ENCODE measurements at regions not wholly inside any gene's neighbourhood (a gene's known extent, or its start where the extent isn't known, plus 50 kb on each side); places are given as distances from the start of the nearest gene placed in this dataset.

GRCh38 chr3:17942856-17943255 is 200.4 kb upstream of the TBC1D5 start:
- no peaks in the 10 kb centered on the region for H3K27me3 Mint-ChIP-seq
- peaks cover 30% of the 10 kb centered on the region for H3K4me1 Mint-ChIP-seq (ENCODE audit: low read depth)
- H3K27ac Mint-ChIP-seq: no peak overlapping the region
- H3K9me3 Mint-ChIP-seq: no peaks in the 10 kb centered on the region
- intact Hi-C loops (cut with micrococcal nuclease): no loop called here
- H3K4me3 Mint-ChIP-seq: no peak overlapping the region
- no peaks in the 10 kb centered on the region for H3K36me3 Mint-ChIP-seq (ENCODE audit: low read depth)

DNA sequence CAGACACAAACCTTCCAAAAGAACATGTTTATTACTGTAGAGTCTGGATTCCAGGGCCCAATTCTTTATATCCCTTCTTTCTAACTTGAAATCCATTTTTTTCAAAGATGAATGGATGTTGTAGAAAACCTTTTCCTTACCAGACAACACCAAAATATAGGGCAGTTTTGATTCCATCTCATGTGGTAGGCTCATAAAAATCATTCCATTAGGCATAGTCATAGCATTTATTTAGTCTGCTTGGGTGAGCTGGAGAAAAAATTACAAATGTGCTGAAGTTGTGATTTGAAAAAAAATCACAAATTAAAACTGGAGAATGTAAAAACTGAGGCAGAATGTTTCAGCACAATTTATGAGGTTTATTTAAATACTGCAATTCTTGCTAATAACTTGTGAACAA is 199.3 kb upstream of the TBC1D5 start:
- Mint-ChIP-seq H3K9me3 (no peaks in the 10 kb centered on the region), H3K4me1 (ENCODE audit: low read depth) (peaks cover 38% of the 10 kb centered on the region), H3K36me3 (ENCODE audit: low read depth) (no peaks in the 10 kb centered on the region), H3K4me3 (no peak overlapping the region), H3K27ac (no peak overlapping the region), H3K27me3 (no peaks in the 10 kb centered on the region)
- intact Hi-C loops (cut with micrococcal nuclease): no loop called here

- H3K27me3 Mint-ChIP-seq: no peaks in the 10 kb centered on the region
- H3K9me3 Mint-ChIP-seq: no peaks in the 10 kb centered on the region
- no peaks in the 10 kb centered on the region for H3K36me3 Mint-ChIP-seq (ENCODE audit: low read depth)
- H3K4me1 Mint-ChIP-seq (ENCODE audit: low read depth): peaks cover 34% of the 10 kb centered on the region
- intact Hi-C loops (cut with micrococcal nuclease): no loop called here
- no peak overlapping the region for H3K27ac Mint-ChIP-seq
- H3K4me3 Mint-ChIP-seq: no peak overlapping the region
These were observed 198.7 kb upstream of the TBC1D5 start for GRCh38 chr3:17941152-17941551.

DNA sequence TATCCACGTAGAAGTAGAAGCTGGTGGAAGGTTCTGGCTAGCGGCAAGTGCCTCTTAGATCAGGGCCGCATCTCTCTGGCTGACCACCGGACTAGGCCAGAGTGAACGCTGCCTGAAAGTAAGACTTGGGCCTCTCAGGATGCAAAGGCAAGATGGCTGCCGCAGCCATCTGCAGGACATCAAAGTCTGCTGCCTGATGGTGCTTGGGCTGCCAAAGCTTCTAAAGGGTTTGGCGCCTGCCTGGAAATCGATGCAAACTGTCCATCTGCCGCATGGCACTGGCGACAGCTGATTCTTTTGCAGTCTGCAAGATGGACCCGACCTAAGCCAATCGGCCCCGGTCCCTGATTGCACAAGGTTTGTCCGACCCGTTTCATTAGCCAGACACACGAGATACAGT is 196.7 kb upstream of the TBC1D5 start:
- peaks cover 20% of the 10 kb centered on the region for H3K4me1 Mint-ChIP-seq (ENCODE audit: low read depth)
- no peak overlapping the region for H3K4me3 Mint-ChIP-seq
- intact Hi-C loops (cut with micrococcal nuclease): no loop called here
- H3K9me3 Mint-ChIP-seq: no peaks in the 10 kb centered on the region
- H3K27me3 Mint-ChIP-seq: no peaks in the 10 kb centered on the region
- H3K27ac Mint-ChIP-seq: no peak overlapping the region
- H3K36me3 Mint-ChIP-seq (ENCODE audit: low read depth): no peaks in the 10 kb centered on the region

DNA sequence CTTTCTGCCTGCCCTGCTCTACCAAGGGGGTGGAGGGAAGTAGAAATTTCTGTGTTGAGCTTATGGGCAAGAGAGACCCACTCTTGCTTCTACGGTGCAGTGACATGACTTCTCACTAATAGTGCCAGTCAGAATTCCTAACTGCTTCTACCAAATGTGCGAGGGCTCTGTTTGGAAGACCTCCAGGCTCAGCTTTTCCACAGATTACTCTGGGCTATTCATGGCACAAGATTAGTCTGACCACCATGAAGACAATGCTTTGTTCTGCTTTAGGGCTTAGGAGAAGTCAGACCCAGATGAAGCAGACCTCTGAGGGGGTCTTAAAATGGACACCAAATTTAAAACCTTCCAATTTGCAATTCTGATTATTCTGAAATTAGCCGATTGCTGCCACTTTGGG is 195.9 kb upstream of the TBC1D5 start:
- Mint-ChIP-seq H3K4me1 (ENCODE audit: low read depth) (peaks cover 20% of the 10 kb centered on the region), H3K36me3 (ENCODE audit: low read depth) (no peaks in the 10 kb centered on the region), H3K9me3 (no peaks in the 10 kb centered on the region), H3K4me3 (no peak overlapping the region), H3K27me3 (no peaks in the 10 kb centered on the region), H3K27ac (peak overlapping the region; percentile 56)
- intact Hi-C loops (cut with micrococcal nuclease): no loop called here

- Mint-ChIP-seq H3K27me3 (no peaks in the 10 kb centered on the region), H3K27ac (no peak overlapping the region), H3K36me3 (ENCODE audit: low read depth) (no peaks in the 10 kb centered on the region), H3K4me3 (no peak overlapping the region), H3K9me3 (no peaks in the 10 kb centered on the region), H3K4me1 (ENCODE audit: low read depth) (peaks cover 20% of the 10 kb centered on the region)
- intact Hi-C loops (cut with micrococcal nuclease): no loop called here
These were observed 194.5 kb upstream of the TBC1D5 start for GRCh38 chr3:17936736-17937480.

GRCh38 chr3:17935222-17935621 is 192.8 kb upstream of the TBC1D5 start:
- Mint-ChIP-seq H3K27ac (no peak overlapping the region), H3K9me3 (no peaks in the 10 kb centered on the region), H3K27me3 (no peaks in the 10 kb centered on the region), H3K4me1 (ENCODE audit: low read depth) (peaks cover 26% of the 10 kb centered on the region), H3K4me3 (no peak overlapping the region), H3K36me3 (ENCODE audit: low read depth) (no peaks in the 10 kb centered on the region)
- intact Hi-C loops (cut with micrococcal nuclease): no loop called here

DNA sequence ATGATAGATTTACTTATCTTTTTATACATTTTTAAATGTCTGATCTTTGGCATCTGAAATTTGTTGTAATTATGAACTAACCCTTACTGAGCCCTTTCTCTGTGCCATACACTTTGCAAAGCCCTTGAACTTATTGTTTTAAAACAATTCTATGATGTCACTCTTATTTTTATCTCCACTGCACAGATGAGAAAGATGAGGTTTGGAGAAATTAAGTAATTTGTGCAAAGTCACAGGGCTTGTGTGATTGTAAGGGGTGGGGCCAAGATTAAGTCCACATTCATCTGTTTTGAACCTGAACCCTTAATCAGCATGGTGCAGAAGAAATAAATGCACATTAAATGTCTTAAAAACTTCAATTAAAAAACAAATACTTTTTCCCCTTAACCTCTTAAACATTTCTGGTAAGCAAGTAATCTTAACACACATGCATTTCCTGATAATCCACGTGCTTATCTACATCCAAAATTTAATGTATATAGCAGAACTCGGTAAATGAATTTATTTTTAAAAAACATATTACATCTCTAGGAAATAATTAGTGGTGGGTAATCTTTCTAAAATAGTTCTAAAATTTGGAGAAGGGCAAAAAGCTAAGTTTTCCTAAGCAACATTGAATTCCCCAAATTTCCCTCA is 189.8 kb upstream of the TBC1D5 start:
- no peaks in the 10 kb centered on the region for H3K9me3 Mint-ChIP-seq
- H3K4me3 Mint-ChIP-seq: no peak overlapping the region
- no peaks in the 10 kb centered on the region for H3K36me3 Mint-ChIP-seq (ENCODE audit: low read depth)
- no peak overlapping the region for H3K27ac Mint-ChIP-seq
- intact Hi-C loops (cut with micrococcal nuclease): no loop called here
- H3K4me1 Mint-ChIP-seq (ENCODE audit: low read depth): peaks cover 22% of the 10 kb centered on the region
- no peaks in the 10 kb centered on the region for H3K27me3 Mint-ChIP-seq

- Mint-ChIP-seq H3K27me3 (no peaks in the 10 kb centered on the region), H3K4me3 (no peak overlapping the region), H3K4me1 (ENCODE audit: low read depth) (peaks cover 16% of the 10 kb centered on the region), H3K9me3 (no peaks in the 10 kb centered on the region), H3K36me3 (ENCODE audit: low read depth) (no peaks in the 10 kb centered on the region), H3K27ac (no peak overlapping the region)
- intact Hi-C loops (cut with micrococcal nuclease): no loop called here
These were observed 188.7 kb upstream of the TBC1D5 start for GRCh38 chr3:17931131-17931530.

DNA sequence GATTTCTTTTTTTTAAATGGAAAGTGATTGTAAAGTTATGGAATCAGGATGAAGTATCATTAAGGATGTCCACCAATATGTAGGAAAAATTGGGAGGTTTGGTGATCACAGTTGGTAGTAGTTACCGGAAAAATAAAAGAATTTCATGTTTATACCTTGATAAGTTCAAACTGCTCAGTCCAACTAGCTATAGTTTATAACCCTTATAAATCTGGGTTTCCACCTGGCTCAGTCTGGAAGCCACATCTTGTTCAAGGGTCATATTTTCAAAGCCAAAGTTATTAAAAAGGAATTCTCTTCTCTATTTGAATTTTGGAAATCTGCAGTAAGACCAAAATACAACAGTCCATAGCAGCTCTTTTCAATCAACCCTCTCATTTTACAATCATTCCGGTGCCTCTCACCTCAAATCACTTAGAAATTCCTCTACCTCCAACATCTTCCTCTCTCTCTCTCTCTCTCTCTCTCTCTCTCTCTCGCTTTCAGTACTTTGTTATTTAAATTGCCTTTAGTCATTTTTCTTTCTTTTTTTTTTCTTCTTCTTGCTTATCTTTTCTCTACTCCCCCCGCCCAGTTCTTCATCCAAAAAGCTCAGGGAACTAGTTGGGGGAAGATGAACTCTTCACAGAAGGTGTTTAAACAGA is 186.2 kb upstream of the TBC1D5 start:
- Mint-ChIP-seq H3K27ac (no peak overlapping the region), H3K36me3 (ENCODE audit: low read depth) (no peaks in the 10 kb centered on the region), H3K4me3 (no peak overlapping the region), H3K27me3 (no peaks in the 10 kb centered on the region), H3K4me1 (ENCODE audit: low read depth) (peaks cover 16% of the 10 kb centered on the region), H3K9me3 (no peaks in the 10 kb centered on the region)
- intact Hi-C loops (cut with micrococcal nuclease): no loop called here

- H3K27me3 Mint-ChIP-seq: no peaks in the 10 kb centered on the region
- H3K27ac Mint-ChIP-seq: no peak overlapping the region
- intact Hi-C loops (cut with micrococcal nuclease): no loop called here
- H3K36me3 Mint-ChIP-seq (ENCODE audit: low read depth): no peaks in the 10 kb centered on the region
- no peak overlapping the region for H3K4me3 Mint-ChIP-seq
- H3K9me3 Mint-ChIP-seq: no peaks in the 10 kb centered on the region
- peaks cover 16% of the 10 kb centered on the region for H3K4me1 Mint-ChIP-seq (ENCODE audit: low read depth)
These were observed 184.6 kb upstream of the TBC1D5 start for GRCh38 chr3:17927036-17927435.

- intact Hi-C loops (cut with micrococcal nuclease): no loop called here
These were observed 172.9 kb upstream of the TBC1D5 start for GRCh38 chr3:17915341-17915740.

DNA sequence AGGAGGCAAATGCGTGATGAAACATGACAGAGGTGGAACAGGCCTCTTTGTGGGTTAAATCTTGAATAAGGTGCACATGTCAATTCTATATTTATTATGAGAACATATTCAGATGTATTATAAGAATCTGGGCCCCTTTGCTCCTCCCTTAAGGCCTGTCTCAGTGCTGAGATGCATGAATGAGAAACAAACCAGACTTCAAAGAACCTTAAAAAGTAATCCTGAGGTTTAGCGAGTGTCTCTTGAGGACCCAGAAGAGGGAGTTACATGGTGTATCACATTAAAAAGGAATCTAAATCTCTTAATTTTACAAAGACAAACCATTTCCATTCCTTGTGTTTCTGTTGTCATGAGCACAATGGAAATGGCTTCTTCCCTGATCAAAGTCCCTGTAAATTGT is 170.9 kb upstream of the TBC1D5 start:
- H3K36me3 Mint-ChIP-seq (ENCODE audit: low read depth): no peaks in the 10 kb centered on the region
- intact Hi-C loops (cut with micrococcal nuclease): no loop called here
- H3K27me3 Mint-ChIP-seq: no peaks in the 10 kb centered on the region
- no peak overlapping the region for H3K27ac Mint-ChIP-seq
- no peaks in the 10 kb centered on the region for H3K9me3 Mint-ChIP-seq
- H3K4me3 Mint-ChIP-seq: no peak overlapping the region
- peaks cover 10% of the 10 kb centered on the region for H3K4me1 Mint-ChIP-seq (ENCODE audit: low read depth)

More at GRCh38 chr3:17915341-17915740, 172.9 kb upstream of the TBC1D5 start:
- Mint-ChIP-seq H3K27ac (no peak overlapping the region), H3K36me3 (ENCODE audit: low read depth) (no peaks in the 10 kb centered on the region), H3K4me1 (ENCODE audit: low read depth) (peaks cover 10% of the 10 kb centered on the region), H3K4me3 (no peak overlapping the region), H3K27me3 (no peaks in the 10 kb centered on the region), H3K9me3 (no peaks in the 10 kb centered on the region)

DNA sequence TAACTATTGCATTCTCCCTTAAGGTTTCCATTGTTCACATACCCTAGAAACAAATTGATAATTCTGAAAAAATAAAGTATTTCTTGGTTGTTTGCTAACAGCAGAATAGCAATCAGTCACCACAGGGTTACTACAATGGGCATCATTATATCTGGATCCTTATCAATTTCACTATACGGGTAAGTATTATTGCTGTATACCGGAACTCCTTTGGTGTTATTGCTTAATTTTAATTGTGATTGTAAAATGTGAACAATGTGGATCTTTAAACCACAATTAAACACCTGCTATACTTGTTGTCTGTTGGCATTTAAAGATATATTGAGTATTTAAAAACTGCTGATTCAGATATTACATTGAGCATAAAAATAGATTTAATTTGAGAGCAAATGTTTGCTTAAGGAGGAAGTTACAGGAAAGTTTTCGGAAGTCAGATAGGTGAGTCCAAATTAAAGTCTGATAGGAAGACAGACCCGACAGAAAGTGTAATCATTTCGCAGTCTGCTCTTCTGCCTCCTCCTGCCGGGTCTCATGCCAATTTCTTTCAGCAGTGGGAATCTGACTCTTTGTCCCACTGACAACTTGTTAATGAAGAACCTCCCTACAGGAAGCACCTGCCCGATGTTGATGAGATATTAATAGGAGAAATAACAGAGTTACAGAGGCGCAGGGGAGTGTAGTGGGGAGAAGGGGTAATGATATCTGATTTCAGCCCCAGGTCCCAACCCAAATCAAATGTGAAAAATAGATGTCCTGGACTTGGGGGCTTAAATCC is 169.7 kb upstream of the TBC1D5 start:
- Mint-ChIP-seq H3K4me1 (ENCODE audit: low read depth) (peaks cover 13% of the 10 kb centered on the region), H3K27ac (no peak overlapping the region), H3K9me3 (peaks cover 5% of the 10 kb centered on the region), H3K4me3 (no peak overlapping the region), H3K36me3 (ENCODE audit: low read depth) (no peaks in the 10 kb centered on the region), H3K27me3 (no peaks in the 10 kb centered on the region)
- intact Hi-C loops (cut with micrococcal nuclease): no loop called here
